HT1080 (cell line): ENCODE measurements at regions not wholly inside any gene's neighbourhood (a gene's known extent, or its start where the extent isn't known, plus 50 kb on each side); places are given as distances from the start of the nearest gene placed in this dataset.
A peak's percentile ranks its signal among the peaks of the same experiment; 100 is the strongest.
"Not testable (repeated sequence)": the region's sequence is repeated elsewhere in the genome, so short reads cannot be mapped to it uniquely, and the experiment has no call there.

ENCODE experiments used
- DNase-seq: peaks from one replicate; pipeline ENCODE4 v3.0.0-alpha.2; 2015; ENCODE audit warnings: low read depth

DNA sequence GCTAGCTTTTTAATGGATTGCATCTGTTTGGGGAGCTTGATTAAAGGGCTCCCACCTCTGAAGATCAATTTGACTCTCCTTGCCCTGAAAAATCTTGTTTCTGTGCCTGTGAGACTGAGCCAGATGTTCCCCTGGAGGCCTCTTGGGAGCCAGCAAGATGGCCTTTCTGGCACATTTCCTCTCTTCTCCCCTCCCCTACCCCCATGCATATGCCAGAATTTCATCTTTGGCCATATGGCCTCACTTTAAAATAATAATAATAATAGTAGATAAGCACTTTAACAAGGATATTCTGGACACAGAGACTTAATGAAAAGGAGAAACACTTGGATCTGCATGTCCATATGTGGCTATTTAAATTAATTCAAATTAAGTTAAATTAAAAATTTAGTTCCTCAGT lies 144.1 kb upstream of the CES5A start:
- no peak for DNase-seq

DNA sequence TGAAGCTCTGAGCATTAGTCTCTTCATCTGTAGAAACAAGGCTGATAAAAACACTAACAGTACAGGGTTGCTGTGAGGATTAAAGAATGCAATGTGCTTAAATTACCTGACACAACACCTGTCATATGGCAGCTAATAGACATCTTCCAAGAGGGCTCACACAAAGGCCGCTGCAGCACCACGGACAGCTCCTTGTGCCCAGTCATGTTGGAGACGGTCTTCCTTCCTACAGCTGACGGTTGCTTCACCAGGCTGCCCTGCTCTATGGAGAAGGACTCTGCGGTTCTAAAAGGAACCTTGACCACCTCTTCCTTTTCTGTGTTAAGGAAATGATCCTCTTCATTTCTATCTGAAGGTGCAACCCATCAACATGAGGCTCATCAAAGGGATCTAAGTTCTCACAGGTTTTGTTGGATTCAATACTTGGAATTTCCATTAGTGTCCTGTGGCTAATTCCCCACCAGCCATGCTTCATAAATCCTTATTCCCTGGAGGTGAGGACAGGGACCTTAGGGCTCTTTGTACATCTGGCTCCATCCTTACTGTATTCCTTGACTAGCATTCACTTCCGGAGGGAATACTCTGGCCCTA lies 138.9 kb upstream of the CES5A start:
- peak; percentile 21 for DNase-seq

DNA sequence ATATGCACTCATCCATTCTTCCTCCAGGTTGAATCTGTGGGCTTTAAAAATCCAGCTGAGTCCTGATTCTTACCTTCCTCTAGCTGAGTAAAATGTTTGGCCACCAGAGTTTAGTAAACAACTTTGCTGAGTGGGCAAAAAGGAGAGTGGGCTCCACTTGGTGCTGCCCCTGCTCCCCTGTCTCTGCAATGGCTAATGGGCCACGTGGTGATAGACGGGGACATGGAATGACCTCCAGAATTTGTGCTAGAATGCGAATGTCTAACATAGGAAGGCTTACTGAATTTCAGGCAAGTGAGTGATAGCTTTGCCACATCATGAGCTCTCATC lies 137.3 kb upstream of the CES5A start:
- no peak for DNase-seq

DNA sequence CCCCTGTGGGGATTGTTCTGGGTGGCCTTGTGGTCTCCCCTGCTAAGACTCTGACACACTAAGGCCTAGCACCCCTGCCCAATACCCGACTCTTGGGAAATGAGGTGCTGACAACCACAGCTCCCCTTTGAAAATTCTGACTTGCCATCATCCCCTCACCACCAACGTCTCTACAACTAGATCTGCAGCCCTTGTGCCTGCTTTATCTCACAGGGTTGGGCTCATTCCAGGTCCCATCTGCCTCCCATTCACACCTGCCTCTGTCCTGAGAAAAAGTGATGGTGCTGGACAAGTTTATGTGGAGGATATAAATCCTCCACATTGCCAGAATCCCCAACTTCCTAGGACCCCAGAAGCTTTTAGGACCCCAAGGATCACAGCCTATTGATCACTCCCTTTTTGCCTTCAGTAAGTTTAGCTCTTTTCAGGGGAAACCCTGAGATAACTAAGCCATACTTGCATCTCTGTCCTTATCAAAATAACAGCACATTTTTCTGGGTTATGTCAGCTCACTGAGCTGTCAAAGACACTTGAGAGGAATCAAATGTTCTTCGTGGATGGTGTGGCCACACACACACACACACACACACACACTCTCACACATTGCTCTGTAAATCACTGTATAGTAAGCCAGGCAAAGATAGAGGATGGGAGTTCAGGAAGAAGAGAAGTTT lies 136.8 kb upstream of the CES5A start:
- no peak for DNase-seq

DNA sequence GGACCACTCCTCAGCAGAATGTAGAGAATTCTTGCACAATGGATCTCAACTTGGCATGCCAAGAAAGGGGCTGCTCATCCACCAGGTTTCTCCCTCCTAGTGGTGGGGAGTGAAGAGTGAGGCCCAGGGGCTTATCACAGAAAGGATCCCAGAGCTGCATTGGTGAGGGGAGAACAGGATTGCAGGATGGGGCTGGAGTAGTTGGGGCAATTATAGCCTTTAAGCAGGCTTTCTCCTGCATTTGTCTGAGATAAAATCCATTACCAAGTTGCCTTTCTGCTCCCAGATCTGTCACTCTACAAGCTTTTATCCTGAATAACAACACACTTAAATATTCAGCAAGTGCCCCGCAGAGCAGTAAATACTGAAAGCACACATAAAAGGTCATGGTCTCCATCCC lies 130.8 kb upstream of the CES5A start:
- DNase-seq: no peak

DNA sequence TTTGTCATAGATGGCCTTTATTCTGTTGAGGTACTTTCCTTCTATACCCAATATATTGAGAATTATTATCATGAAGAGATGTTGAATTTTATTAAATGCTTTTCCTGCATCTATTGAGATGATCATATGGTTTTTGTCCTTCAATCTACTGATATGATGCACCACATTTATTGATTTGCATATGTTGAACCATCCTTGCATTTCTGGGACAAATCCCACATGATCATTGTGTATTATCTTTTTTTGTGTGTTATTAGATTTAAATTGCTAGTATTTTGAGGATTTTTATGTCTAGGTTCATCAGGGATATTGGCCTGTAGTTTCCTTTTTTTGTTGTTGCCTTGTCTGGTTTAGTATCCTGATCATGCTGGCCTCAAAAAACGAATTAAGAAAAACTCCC lies 124.5 kb upstream of the CES5A start:
- DNase-seq: no peak

DNA sequence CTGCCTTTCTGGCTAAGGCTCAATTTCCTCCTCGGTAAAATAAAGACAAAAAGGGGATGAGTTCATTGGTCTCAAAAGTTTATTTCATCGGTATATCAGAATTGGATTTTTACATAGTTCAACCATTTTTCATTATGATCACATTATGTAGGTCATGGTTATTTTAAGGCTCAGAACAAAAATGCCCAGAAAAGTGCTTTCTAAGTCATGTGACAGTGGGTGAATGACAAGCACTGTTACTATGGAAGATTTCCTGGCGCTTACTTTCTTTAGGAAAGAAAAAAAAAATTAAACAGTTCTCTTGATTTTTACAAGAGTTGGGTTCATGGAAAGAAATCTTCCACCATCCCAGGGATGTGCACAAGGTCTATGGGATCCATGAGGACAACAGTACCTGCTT lies 117.9 kb upstream of the CES5A start:
- no peak for DNase-seq

DNA sequence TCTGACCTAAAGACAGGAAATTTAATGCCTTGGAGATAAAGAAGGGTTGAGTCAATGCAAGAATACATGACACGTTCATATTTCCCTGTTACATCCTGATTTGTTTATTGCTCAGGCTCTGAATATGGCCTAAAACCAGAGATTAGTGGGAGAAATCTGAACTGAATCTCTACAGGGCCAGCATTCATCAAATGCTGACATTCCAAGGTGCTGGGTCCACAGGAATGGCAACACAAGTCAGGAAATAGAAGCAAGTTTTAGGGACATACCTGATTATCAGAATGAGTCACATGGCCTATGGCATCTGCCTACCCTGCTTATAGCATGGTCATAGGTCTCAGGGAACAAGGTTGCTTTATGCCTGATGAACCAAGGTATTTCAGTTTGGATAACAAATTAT lies 117.4 kb upstream of the CES5A start:
- no peak for DNase-seq

DNA sequence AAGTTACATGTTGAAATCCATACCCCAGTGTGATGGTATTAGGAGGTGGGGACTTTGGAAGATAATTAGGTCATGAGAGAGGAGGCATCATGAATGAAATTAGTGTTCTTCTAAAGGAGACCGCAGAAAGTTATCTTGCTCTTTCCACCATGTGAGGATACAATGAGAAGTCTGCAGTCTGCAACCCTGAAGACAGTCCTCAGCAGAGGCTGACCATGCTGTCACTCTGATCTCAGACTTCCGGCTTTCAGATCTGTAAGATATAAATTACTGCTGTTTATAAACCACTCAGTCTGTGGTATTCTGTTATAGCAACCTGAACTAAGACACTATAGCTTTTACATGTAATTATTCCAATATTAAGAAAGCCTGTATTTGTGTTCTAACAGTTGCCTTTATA lies 116.7 kb upstream of the CES5A start:
- DNase-seq: no peak

DNA sequence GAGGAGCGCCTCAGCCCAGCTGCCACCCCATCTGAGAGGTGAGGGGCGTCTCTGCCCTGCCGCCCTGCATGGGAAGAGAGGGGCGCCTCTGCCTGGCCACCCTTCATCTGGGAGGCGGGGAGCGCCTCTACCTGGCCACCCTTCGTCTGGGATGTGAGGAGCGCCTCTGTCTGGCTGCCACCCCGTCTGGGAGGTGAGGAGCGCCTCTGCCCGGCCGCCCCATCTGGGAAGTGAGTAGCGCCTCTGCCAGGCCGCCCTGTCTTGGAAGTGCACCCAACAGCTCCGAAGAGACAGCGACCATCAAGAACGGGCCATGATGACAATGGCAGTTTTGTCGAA lies 114.4 kb upstream of the CES5A start:
- DNase-seq: no peak

DNA sequence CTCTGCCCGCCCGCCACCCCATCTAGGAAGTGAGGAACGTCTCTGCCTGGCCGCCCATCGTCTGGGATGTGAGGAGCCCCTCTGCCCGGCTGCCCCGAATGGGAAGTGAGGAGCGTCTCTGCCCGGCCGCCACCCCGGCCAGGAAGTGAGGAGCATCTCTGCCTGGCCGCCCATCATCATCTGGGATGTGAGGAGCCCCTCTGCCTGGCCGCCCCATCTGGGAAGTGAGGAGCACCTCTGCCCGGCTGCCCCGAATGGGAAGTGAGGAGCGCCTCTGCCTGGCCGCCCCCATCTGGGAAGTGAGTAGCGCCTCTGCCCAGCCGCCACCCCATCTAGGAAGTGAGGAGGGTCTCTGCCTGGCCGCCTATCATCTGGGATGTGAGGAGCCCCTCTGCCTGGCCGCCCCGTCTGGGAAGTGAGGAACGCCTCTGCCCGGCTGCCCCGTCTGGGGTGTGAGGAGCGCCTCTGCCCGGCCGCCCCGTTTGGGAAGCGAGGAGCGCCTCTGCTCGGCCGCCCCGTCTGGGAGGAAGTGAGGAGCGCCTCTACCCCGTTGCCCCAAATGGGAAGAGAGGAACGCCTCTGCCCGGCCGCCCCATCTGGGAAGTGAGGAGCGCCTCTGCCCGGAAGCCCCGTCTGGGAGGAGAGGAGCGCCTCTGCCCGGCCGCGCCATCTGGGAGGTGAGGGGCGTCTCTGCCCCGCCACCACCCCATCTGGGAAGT lies 113.8 kb upstream of the CES5A start:
- DNase-seq: not testable (repeated sequence)

DNA sequence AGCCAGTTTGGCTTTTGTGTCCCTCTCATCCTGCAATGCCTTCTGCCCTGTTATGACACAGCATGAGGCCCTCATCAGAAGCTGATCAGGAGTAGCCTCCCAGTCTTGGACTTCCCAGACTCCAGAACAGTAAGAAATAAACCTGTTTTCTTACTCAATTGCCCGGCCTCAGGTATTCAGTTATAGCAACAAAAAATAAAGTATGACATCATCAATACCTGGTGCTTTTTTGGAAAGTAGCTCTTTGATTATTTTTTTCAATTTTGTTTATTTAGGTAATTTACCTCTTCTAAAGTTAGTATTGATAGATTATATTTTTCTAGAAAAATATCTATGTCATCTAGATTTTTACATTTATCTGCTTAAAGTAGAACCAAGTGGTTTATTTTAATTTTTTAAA lies 112.8 kb upstream of the CES5A start:
- DNase-seq: no peak

DNA sequence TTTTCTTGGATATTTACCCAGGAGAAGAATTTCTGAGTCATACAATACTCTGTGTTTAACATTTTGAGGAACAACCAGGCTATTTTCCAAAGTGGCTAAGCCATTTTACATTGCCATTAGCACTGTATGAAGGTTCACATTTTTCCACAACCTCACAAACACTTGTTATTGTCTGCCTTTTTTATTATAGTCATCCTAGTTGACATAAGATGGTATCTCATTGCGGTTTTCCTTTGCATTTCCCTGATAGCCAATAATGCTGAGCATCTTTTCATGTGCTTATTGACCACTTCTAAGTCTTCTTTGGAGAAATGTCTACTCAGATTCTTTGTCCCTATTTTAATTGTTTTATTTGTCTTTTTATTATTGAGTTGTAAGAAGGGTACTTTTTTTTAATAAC lies 107.4 kb upstream of the CES5A start:
- no peak for DNase-seq

DNA sequence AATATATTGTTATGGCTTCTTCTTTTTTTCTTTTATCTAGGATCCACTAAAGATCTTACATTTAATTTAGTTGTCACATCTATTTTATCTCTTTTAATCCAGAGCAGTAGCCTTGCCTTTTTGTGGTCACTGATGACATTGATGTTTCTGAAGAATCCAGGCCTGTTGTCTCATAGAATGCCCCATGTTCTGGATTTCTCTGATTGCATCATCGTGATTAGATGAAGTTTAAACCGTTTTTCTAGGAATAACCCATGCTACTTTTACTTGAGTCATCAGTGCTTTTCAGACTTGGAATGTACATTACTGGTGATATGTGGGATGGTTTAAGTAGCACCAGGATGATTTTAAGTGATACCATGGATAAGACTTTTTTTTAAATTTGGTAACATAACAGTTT lies 106.4 kb upstream of the CES5A start:
- DNase-seq: no peak

DNA sequence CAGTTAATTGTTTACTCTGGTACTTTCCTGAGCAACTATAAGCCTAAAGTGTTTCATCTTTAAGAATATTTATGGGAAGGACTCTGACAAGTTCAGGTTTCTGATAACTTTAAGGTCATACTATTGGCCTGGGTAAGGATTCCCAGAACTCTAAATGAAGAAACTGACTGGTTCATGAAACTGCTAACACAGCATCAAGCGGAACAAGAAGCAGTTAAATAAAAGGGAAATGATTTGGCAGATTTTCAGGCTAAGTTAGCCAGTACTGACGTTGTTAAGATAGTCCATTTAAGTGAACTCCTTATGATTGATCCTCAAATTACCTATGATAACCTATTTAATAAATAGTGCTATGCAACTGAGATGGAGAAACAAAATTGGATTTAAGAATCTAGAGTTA lies 101.6 kb upstream of the CES5A start:
- DNase-seq: no peak

DNA sequence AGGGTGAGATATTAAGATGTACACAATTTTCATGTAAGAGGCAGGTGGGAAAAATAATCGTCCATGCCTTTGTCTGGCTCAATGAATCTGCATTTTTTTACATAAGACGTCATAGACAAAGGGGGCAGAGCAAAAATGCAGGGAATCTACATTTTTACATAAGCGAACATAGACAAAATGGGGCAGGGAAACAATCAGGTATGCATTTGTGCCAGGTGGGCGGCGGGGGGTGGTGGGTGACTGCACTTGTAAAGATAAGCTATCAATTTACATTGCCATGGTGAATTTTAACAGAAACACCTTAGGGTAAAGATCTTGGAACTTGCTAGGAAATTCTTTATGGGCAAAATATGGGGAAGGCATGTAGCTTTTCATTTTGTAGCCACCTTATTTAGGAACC lies 96.3 kb upstream of the CES5A start:
- no peak for DNase-seq

DNA sequence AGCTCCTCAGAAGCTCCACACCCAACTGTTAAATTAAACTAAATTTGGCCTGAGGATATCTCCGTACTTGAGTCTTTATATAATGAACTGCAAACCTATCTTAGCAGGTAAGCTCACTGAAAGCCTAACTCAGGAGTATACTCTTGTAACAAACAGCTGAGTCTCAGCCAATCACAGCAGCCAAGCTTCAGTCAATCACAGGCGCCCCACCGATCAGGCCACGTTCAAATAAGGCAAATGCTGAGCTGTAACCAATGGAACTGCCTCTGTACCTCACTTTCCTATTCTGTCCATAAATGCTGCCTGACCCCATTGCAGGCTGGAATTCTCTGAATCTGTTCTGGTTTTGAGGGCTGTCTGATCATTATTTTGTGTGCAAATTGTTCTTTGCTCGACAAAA lies 93.0 kb upstream of the CES5A start:
- DNase-seq: no peak

DNA sequence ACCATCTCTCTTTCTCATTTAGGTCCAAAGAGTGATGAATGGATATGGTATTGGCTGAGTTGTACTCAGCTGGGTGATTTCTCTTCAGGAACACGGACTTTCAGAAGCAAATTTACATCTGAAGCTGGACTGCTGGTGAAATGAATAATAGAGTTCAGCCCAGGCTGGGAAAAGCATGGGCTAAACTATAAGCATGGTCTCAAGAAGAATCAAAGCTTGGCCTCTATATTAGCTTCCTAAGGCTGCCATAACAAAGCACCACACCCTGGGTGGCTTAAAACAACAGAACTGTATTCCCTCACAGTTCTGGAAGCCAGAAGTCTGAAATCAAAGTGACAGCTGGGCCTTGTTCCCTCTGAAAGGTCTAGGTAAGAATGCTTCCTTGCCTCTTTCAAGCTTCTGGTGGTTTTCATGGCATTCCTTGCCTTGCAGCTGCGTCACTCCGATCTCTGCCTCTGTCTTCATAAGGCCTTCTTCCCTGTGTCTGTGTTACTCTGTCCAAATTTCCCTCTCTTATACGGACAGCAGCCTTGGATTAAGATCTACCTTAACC lies 89.8 kb upstream of the CES5A start:
- no peak for DNase-seq

DNA sequence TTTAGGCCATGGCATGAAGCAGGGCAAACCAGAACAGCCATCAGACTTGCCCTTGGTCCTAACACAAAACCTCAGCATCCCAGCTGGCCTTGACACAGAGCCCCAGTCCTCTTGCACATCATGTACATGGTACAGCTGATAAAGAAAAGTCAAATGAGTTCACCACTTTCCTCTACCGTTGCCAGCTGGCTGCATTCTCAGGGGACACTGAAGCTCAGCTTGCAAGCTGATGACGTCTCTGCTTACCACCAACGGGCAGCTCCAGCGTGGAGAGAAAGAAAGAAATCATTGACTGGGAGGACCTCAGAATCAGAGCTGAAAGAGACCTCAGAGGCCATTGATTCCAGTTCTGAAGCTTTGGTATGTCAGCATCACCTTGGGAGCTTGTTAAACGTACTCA lies 80.7 kb upstream of the CES5A start:
- DNase-seq: no peak

DNA sequence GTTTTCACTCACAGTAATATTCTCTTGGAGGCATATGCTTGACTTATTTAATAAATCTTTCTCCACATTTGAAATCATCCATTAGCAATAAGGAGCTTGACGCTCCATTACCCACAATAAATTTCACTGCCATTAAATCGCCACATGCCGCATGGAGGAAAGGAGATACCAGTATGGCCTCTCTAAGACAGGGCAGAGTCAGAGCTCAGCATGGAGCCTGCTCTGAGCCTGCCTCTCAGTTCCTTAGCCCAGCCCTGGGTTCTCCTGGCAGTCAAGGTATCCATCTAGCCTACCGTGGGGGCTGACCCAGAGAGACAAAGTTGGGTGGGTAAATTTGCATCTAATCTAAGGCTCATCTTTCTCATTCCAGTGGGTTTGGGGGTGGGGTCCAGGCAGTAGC lies 80.3 kb upstream of the CES5A start:
- DNase-seq: no peak

DNA sequence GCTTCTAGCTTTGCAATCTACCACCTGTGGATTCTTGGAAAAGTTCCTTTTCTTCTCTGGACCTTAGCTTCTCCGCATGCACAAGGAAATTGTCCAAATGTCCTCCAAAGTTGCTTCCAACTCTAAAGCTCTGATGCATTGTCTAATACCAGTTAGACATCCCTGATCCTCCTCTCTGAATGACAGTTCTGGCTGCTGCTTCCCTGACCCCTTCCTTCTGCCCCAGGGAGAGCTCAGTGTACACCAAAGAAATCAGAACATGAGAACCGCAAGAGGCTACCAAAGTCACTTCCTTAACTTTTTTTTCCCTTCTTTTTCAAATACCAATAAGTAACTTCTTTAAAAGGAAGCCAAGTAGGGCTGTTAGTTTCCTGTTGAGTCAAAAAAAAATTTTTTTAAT lies 79.7 kb upstream of the CES5A start:
- no peak for DNase-seq

DNA sequence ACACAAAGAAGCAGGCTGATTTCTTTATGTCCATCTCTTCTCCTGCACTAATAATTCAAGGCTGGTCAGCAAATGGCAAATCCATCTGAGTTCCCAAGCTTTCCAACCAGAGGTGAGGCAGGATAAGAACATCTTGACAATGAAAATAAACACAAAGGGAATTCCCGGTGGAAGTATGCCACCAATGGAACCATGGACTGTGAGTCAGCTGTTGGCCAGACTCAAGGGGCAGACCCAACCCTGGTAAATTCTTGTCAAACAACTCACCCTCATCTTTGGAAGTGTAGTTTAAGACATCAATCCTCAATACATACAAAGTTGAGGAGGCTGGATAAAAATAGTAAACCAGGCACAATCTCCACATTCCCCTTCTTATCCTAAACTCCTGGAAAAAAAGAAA lies 74.3 kb upstream of the CES5A start:
- peak; percentile 15 for DNase-seq

DNA sequence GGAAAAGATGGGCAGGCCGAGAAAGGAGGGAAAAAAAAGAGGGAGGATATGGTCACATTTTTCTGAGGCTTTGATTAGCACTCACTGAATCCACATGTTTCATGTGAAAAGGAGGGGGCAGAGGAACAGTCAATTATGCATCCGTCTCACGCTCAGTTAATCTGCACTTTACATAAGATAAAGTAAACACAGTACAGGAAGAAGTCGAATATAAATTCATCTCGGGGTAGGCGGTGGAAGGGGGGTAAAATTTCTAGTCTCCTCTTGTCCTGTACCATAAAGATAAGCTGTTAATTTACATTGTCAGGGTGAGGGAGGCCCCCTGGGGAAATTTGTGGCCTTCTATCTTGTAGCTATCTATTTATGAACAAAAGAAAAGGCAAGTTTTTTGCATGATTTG lies 73.1 kb upstream of the CES5A start:
- DNase-seq: no peak
